Right renal cortex interstitium (tissue), 3 donors: ENCODE measurements at regions not wholly inside any gene's neighbourhood (a gene's known extent, or its start where the extent isn't known, plus 50 kb on each side); places are given as distances from the start of the nearest gene placed in this dataset.

ENCODE experiments used
- DNase-seq, 3 donors: peaks; one replicate each; pipeline ENCODE4 v3.0.0-alpha.2; 2013; ENCODE audit warnings: low read depth in 3 of 3, low spot score in 2 of 3

- no peak for DNase-seq
Observed at GRCh38 chr9:119559056-119559455, 189.8 kb upstream of the BRINP1 start.

- DNase-seq, result peak; percentile 41 to 60 (median 60)
Observed at GRCh38 chr9:119556129-119556875, 187.1 kb upstream of the BRINP1 start.

GRCh38 chr9:119544492-119544891, 175.3 kb upstream of the BRINP1 start:
- no peak for DNase-seq

- DNase-seq, result no peak
Observed at GRCh38 chr9:119537138-119537537, 167.9 kb upstream of the BRINP1 start.

- peak; percentile 3 to 30 (median 19) for DNase-seq
Observed at GRCh38 chr9:119533504-119533903, 164.3 kb upstream of the BRINP1 start.

- no peak for DNase-seq
Observed at GRCh38 chr9:119526698-119527097, 157.5 kb upstream of the BRINP1 start.

GRCh38 chr9:119523508-119523907, 154.3 kb upstream of the BRINP1 start:
- no peak for DNase-seq

GRCh38 chr9:119522381-119522780, 153.1 kb upstream of the BRINP1 start:
- DNase-seq, result no peak

- DNase-seq, result no peak
Observed at GRCh38 chr9:119509291-119509905, 140.2 kb upstream of the BRINP1 start.

GRCh38 chr9:119501374-119501773, 132.1 kb upstream of the BRINP1 start:
- DNase-seq, result no peak

GRCh38 chr9:119500072-119500771, 131.0 kb upstream of the BRINP1 start:
- DNase-seq, result no peak

- no peak for DNase-seq
Observed at GRCh38 chr9:119487118-119487827, 118.0 kb upstream of the BRINP1 start.

GRCh38 chr9:119483153-119483552, 113.9 kb upstream of the BRINP1 start:
- no peak for DNase-seq

- no peak for DNase-seq
Observed at GRCh38 chr9:119477197-119477596, 108.0 kb upstream of the BRINP1 start.

GRCh38 chr9:119458068-119458467, 88.8 kb upstream of the BRINP1 start:
- no peak for DNase-seq

- DNase-seq, result no peak
Observed at GRCh38 chr9:119453980-119454379, 84.7 kb upstream of the BRINP1 start.

GRCh38 chr9:119453490-119453911, 84.3 kb upstream of the BRINP1 start:
- DNase-seq, result no peak

GRCh38 chr9:119451426-119451825, 82.2 kb upstream of the BRINP1 start:
- DNase-seq, result no peak

GRCh38 chr9:119443179-119443578, 73.9 kb upstream of the BRINP1 start:
- no peak for DNase-seq

- no peak for DNase-seq
Observed at GRCh38 chr9:119441832-119442231, 72.6 kb upstream of the BRINP1 start.

GRCh38 chr9:119441338-119441737, 72.1 kb upstream of the BRINP1 start:
- DNase-seq, result no peak
